T-helper 2 cell (primary cell): ENCODE measurements at regions not wholly inside any gene's neighbourhood (a gene's known extent, or its start where the extent isn't known, plus 50 kb on each side); places are given as distances from the start of the nearest gene placed in this dataset.

ENCODE experiments used
- DNase-seq, 5 experiments: peaks; one replicate each; pipeline versions ENCODE4 v3.0.0 to v3.0.0-alpha.2; 2012 to 2022

GRCh38 chr16:74030000-74030706, 266.5 kb upstream of the PSMD7 start:
- no peak for DNase-seq

- no peak for DNase-seq
Measured at GRCh38 chr16:74029115-74029792, 267.4 kb upstream of the PSMD7 start.

- no peak for DNase-seq
Measured at GRCh38 chr16:74026373-74027281, 270.0 kb upstream of the PSMD7 start.

GRCh38 chr16:74024953-74025352, 271.7 kb upstream of the PSMD7 start:
- no peak for DNase-seq

GRCh38 chr16:74020095-74020670, 276.4 kb upstream of the PSMD7 start:
- DNase-seq, result no peak

- DNase-seq, result no peak
Measured at GRCh38 chr16:74019612-74020011, 277.0 kb upstream of the PSMD7 start.

- no peak for DNase-seq
Measured at GRCh38 chr16:74015953-74016352, 280.7 kb upstream of the PSMD7 start.

- DNase-seq, result no peak
Measured at GRCh38 chr16:73998707-73999106, 297.9 kb upstream of the PSMD7 start.

GRCh38 chr16:73997971-73998370, 298.6 kb upstream of the PSMD7 start:
- DNase-seq, result no peak

- DNase-seq, result no peak
Measured at GRCh38 chr16:73997340-73997711, 299.3 kb upstream of the PSMD7 start.

GRCh38 chr16:73996624-73997339, 299.8 kb upstream of the PSMD7 start:
- no peak for DNase-seq

GRCh38 chr16:73993878-73994277, 302.7 kb upstream of the PSMD7 start:
- no peak for DNase-seq

- DNase-seq, result no peak
Measured at GRCh38 chr16:73978407-73978784, 318.2 kb upstream of the PSMD7 start.

GRCh38 chr16:73976644-73977043, 320.0 kb upstream of the PSMD7 start:
- DNase-seq, result no peak

GRCh38 chr16:73973174-73973573, 323.4 kb upstream of the PSMD7 start:
- no peak for DNase-seq

- DNase-seq, result no peak
Measured at GRCh38 chr16:73966851-73967250, 329.8 kb upstream of the PSMD7 start.

- DNase-seq, result no peak
Measured at GRCh38 chr16:73965591-73965990, 331.0 kb upstream of the PSMD7 start.

GRCh38 chr16:73956587-73957494, 339.8 kb upstream of the PSMD7 start:
- DNase-seq, result peak in 1 of 5 experiments; percentile 22

GRCh38 chr16:73955702-73956101, 340.9 kb upstream of the PSMD7 start:
- no peak for DNase-seq

- no peak for DNase-seq
Measured at GRCh38 chr16:73955255-73955654, 341.4 kb upstream of the PSMD7 start.

GRCh38 chr16:73951481-73951880, 345.1 kb upstream of the PSMD7 start:
- DNase-seq, result no peak
